Panc1 (cell line): ENCODE measurements at regions not wholly inside any gene's neighbourhood (a gene's known extent, or its start where the extent isn't known, plus 50 kb on each side); places are given as distances from the start of the nearest gene placed in this dataset.

ENCODE experiments used
- POLR2AphosphoS5 ChIP-seq: IDR thresholded peaks from 2 replicates; pipeline ENCODE4 v1.6.1; 2012; ENCODE audit warnings: mild to moderate bottlenecking, low read depth, low read length, moderate library complexity
- SIN3A ChIP-seq: IDR thresholded peaks from 2 replicates; pipeline ENCODE4 v1.6.1; 2012; ENCODE audit warnings: low read depth, mild to moderate bottlenecking, low read length, moderate library complexity, borderline replicate concordance; ENCODE audit not compliant: insufficient read depth
- TCF7L2 ChIP-seq: IDR thresholded peaks from 2 replicates; pipeline ENCODE4 v1.6.1; 2011; ENCODE audit warnings: mild to moderate bottlenecking, low read depth, low read length, inconsistent platforms
- TF ChIP-seq, protein P1 (sequence below): fragments of 450-650 bp; IDR thresholded peaks from 2 replicates; pipeline ENCODE4 v1.5.1; 2017; ENCODE audit warnings: mild to moderate bottlenecking
- TF ChIP-seq, protein P2 (sequence below), 2 experiments: IDR thresholded peaks; 2 replicates each; pipeline ENCODE4 v1.6.1; 2011 to 2012; ENCODE audit warnings: low read depth in 2 of 2, control low read depth in 1 of 2, low read length in 1 of 2, mild to moderate bottlenecking in 1 of 2, moderate library complexity in 1 of 2; ENCODE audit not compliant: insufficient read depth in 1 of 2

DNA sequence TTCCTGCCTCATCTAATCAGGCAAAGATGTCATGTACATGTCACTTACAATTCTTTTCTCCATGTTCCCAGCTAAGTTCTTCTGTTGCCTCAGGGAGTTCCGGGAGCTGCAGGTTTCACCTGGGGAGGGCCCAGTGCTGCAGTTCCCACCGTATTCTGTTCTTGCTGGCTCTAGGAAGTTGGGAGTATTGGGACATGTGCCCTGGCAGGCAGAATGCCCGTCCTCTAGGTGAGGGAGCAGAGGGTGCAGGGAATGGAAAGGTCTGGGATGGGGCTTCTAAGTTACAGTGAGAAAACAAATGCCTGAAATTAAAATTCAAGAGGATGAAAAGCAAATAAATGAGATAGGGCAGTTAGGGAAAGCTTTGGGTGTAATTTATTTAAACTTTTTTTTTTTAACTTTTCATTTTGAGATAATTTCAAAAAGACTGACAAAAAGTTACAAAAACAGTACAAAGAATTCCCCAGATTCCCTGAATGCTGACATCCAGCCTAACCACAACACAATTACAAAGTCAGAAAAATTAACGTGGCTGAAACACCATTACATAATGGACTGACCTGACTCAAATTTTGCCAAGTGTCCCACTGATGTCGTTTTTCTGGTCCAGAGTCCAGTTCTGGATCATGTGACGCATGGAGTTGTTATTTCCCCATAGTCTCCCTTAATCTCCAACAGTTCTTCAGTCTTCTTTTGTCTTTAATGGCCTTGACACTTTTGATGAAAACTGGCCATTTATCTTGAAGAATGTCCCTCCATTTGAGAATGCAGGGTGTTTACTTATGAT lies 187.2 kb upstream of the MYL2 start:
- TF ChIP-seq, protein P1, sequence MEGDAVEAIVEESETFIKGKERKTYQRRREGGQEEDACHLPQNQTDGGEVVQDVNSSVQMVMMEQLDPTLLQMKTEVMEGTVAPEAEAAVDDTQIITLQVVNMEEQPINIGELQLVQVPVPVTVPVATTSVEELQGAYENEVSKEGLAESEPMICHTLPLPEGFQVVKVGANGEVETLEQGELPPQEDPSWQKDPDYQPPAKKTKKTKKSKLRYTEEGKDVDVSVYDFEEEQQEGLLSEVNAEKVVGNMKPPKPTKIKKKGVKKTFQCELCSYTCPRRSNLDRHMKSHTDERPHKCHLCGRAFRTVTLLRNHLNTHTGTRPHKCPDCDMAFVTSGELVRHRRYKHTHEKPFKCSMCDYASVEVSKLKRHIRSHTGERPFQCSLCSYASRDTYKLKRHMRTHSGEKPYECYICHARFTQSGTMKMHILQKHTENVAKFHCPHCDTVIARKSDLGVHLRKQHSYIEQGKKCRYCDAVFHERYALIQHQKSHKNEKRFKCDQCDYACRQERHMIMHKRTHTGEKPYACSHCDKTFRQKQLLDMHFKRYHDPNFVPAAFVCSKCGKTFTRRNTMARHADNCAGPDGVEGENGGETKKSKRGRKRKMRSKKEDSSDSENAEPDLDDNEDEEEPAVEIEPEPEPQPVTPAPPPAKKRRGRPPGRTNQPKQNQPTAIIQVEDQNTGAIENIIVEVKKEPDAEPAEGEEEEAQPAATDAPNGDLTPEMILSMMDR = no peak
- TF ChIP-seq POLR2AphosphoS5 (no peak), TCF7L2 (no peak), SIN3A (no peak)
- TF ChIP-seq, protein P2, sequence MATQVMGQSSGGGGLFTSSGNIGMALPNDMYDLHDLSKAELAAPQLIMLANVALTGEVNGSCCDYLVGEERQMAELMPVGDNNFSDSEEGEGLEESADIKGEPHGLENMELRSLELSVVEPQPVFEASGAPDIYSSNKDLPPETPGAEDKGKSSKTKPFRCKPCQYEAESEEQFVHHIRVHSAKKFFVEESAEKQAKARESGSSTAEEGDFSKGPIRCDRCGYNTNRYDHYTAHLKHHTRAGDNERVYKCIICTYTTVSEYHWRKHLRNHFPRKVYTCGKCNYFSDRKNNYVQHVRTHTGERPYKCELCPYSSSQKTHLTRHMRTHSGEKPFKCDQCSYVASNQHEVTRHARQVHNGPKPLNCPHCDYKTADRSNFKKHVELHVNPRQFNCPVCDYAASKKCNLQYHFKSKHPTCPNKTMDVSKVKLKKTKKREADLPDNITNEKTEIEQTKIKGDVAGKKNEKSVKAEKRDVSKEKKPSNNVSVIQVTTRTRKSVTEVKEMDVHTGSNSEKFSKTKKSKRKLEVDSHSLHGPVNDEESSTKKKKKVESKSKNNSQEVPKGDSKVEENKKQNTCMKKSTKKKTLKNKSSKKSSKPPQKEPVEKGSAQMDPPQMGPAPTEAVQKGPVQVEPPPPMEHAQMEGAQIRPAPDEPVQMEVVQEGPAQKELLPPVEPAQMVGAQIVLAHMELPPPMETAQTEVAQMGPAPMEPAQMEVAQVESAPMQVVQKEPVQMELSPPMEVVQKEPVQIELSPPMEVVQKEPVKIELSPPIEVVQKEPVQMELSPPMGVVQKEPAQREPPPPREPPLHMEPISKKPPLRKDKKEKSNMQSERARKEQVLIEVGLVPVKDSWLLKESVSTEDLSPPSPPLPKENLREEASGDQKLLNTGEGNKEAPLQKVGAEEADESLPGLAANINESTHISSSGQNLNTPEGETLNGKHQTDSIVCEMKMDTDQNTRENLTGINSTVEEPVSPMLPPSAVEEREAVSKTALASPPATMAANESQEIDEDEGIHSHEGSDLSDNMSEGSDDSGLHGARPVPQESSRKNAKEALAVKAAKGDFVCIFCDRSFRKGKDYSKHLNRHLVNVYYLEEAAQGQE (IDR thresholded peaks at IDR 0.05; ENCODE audit: insufficient read depth in 1 of 2, low read depth in 2 of 2, low read length in 1 of 2) = no peak
